AG09309 (cell line): ENCODE measurements at regions not wholly inside any gene's neighbourhood (a gene's known extent, or its start where the extent isn't known, plus 50 kb on each side); places are given as distances from the start of the nearest gene placed in this dataset.

ENCODE experiments used
- DNase-seq: peaks from one replicate; pipeline ENCODE4 v3.0.0-alpha.2; 2010; ENCODE audit warnings: low read depth
- H3K4me3 ChIP-seq: 2 replicates; pipeline ENCODE4 v1.5.1; 2011; ENCODE audit warnings: mild to moderate bottlenecking, low read depth, low read length, moderate library complexity; ENCODE audit not compliant: control insufficient read depth
- TF ChIP-seq, protein P1 (sequence below): IDR thresholded peaks from 2 replicates; pipeline ENCODE4 v1.5.1; 2011; ENCODE audit warnings: mild to moderate bottlenecking, low read depth, low read length, inconsistent platforms; ENCODE audit not compliant: insufficient read depth, control insufficient read depth; ENCODE audit errors: missing control alignments

DNA sequence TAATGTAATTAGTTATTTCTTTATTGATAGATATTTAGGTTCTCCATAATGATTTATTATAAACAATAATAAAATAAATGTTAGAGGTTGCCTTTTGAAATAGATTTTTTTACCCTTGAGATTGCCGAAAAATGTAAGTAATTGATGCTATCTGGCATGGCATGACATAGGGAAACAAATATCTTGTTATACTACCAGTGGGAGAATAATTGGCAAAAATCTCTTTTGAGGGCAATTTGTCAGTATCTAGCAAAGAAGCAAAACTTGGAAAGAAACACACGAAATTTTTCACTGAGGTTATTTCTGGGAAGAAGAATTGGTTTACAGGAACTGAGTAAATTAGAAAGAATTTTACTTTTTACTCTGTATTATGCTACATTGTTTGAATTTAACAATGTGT lies 547.2 kb upstream of the SETBP1 start:
- DNase-seq: no peak
- H3K4me3 ChIP-seq: no peak overlapping the region
- TF ChIP-seq, protein P1, sequence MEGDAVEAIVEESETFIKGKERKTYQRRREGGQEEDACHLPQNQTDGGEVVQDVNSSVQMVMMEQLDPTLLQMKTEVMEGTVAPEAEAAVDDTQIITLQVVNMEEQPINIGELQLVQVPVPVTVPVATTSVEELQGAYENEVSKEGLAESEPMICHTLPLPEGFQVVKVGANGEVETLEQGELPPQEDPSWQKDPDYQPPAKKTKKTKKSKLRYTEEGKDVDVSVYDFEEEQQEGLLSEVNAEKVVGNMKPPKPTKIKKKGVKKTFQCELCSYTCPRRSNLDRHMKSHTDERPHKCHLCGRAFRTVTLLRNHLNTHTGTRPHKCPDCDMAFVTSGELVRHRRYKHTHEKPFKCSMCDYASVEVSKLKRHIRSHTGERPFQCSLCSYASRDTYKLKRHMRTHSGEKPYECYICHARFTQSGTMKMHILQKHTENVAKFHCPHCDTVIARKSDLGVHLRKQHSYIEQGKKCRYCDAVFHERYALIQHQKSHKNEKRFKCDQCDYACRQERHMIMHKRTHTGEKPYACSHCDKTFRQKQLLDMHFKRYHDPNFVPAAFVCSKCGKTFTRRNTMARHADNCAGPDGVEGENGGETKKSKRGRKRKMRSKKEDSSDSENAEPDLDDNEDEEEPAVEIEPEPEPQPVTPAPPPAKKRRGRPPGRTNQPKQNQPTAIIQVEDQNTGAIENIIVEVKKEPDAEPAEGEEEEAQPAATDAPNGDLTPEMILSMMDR: no peak

DNA sequence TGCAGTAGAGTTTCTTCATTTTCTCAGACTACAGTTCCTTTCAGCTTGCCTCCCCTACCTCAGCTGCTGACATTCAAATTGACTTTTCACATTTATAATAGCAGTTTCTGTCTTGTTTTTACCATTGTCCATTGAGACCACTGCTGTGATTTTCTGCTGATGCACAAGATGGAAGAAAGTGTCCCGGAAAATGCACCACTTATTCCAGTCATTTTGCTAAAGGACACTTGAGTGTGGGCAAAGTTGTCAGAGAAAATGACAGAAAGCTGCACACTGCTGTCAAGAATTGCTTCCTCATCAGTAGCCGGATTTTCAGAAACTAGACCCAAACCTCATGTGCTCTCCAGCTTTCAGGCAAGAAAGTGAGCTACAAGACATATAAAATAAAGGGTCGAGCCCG lies 546.2 kb upstream of the SETBP1 start:
- H3K4me3 ChIP-seq: no peak overlapping the region
- TF ChIP-seq, protein P1: no peak
- no peak for DNase-seq

DNA sequence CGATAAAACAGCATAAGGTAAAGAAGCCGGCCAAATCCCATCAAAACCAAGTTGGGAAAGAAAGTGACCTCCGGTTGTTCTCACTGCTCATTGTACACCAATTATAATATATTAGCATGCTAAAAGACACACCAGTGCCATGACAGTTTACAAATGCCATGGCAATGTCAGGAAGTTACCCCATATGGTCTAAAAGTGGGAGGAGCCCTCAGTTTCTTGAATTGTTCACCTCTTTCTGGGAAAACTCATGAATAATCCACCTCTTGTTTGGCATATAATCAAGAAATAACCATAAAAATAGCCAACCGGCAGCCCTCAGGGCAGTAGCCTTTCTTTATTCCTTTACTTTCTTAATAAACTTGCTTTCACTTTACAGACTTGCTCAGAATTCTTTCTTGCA lies 544.9 kb upstream of the SETBP1 start:
- TF ChIP-seq, protein P1: no peak
- H3K4me3 ChIP-seq: no peak overlapping the region
- no peak for DNase-seq

DNA sequence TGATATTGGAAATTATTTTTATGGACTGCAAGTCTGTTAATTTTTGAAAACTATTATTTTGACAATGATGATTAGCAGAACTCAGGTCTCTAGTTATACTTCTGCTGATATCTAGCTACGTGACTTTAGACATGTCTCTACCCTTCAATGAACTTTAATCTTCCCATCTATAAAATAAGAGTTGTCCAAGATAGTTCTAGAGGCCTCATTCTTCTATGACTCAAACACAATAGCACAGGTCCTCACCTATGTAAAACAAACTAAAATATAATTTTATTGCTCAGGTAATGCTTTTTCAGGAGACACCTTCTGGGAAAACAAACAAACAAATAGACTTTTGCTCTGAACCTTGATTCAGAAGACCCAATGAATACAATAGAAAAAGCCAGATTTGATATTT lies 544.4 kb upstream of the SETBP1 start:
- DNase-seq: no peak

DNA sequence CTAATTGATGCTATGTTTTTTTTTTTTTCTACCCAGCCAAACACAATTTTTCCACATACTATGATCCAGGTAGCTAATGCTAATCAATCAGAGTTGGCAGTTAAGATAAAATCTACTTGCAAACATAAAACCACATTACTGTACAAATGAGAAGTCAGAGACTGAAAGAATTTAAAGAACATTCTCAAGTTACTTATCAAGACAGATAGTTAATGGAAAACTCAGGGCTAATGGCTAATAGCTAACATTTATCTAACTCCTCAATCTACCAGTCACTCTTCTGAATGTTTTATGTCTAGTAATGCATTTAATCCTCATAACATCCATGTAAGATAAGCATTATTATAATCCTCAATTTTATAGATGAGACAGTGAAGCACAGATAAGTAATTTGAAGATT lies 537.6 kb upstream of the SETBP1 start:
- TF ChIP-seq, protein P1: no peak
- H3K4me3 ChIP-seq: no peak overlapping the region
- no peak for DNase-seq

More for the DNA sequence above, 544.4 kb upstream of the SETBP1 start:
- H3K4me3 ChIP-seq: no peak overlapping the region
- TF ChIP-seq, protein P1: no peak

DNA sequence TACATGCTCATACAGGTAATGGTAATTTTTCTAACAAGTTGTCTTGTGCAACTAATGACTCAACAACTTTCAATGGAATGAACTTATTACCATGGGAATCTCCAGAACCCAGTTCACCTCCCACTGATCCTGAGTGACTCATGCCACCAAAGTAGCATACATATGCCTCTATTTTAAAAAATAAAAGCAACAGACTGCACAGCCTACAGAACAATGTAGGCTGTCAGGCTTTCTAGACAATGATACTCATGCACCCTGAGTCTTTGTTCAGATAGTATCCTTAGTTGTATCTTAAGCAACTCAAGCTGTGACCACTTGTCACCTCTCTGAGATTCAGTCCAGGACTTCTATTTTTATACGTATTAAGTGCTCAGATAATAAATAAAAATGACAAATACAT lies 531.0 kb upstream of the SETBP1 start:
- DNase-seq: peak; percentile 47
- TF ChIP-seq, protein P1: no peak
- no peak overlapping the region for H3K4me3 ChIP-seq

DNA sequence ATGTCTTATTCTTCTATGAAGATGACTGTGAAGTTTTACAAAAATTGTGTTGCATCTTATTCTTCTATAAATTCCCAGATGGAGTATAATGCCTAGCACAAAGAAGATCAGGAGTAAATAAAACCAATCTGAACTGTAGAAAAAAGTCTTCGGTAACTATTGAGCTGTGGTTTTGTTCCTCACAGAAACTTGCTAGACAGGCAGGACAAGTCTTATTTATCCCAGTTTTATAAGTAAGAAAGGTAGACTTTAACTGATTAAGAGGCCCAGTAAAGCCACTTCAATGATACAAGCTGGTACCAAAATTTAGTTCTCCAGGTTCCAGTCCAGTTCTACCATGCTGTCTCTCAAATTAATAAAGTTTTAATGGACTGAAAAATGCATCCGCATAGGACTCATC lies 526.7 kb upstream of the SETBP1 start:
- H3K4me3 ChIP-seq: no peak overlapping the region
- TF ChIP-seq, protein P1: no peak

More for the DNA sequence above, 526.7 kb upstream of the SETBP1 start:
- DNase-seq: no peak
